ENCODE measurements at regions not wholly inside any gene's neighbourhood (a gene's known extent, or its start where the extent isn't known, plus 50 kb on each side); places are given as distances from the start of the nearest gene placed in this dataset.

DNA sequence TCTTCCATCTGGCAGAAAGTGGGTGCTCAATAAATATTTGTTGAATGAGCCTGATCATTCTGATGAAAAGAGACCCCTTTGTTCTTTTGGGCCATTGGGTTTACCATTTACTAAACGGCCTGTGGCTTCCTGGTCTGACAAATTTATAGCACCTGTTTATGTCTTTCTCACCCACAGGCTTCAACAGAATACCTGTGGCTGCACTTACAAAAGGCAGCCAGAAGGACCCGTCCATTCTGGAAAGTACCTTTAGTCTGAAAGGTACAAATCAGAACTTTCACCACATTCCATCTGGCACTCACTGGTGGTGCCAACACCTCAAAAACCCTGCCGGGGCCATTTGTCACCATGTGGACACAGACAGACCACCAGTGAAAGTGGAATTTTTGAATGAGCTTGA, 167.5 kb downstream of the ETAA1 start:
- H3K4me1 Mint-ChIP-seq (ENCODE audit: low read depth, unreplicated experiment) = peaks cover 5% of the 10 kb centered on the region
- H3K9me3 Mint-ChIP-seq (ENCODE audit: unreplicated experiment) = peaks cover 9% of the 10 kb centered on the region
- Histone ChIP-seq H3K36me3 (ENCODE audit: control insufficient read depth, insufficient read depth, low read length) (no peaks in the 10 kb centered on the region), H3K9me3 (no peaks in the 10 kb centered on the region), H3K4me3 (ENCODE audit: low read depth, low read length) (no peak overlapping the region), H3K4me1 (0 out of 2 replicates have a peak, but pooled peaks cover 3% of the 10 kb centered on the region), H3K27me3 (replicated peaks; ENCODE audit: control insufficient read depth, insufficient read depth, low read length) (no peaks in the 10 kb centered on the region)
- H3K27ac Mint-ChIP-seq (ENCODE audit: unreplicated experiment) = no peak overlapping the region
- ChIA-PET POLR2A (no interaction called here), CTCF (no interaction called here)
- BruUV-seq (replicated peaks) = no TSS peak
- no peak overlapping the region for H3K4me3 Mint-ChIP-seq (ENCODE audit: unreplicated experiment)
- DNase-seq = no peak
- H3K27me3 Mint-ChIP-seq (ENCODE audit: insufficient read depth, unreplicated experiment) = peaks cover 3% of the 10 kb centered on the region
- no peaks in the 10 kb centered on the region for H3K36me3 Mint-ChIP-seq (ENCODE audit: insufficient read depth, unreplicated experiment)
- TF ChIP-seq, protein P1, sequence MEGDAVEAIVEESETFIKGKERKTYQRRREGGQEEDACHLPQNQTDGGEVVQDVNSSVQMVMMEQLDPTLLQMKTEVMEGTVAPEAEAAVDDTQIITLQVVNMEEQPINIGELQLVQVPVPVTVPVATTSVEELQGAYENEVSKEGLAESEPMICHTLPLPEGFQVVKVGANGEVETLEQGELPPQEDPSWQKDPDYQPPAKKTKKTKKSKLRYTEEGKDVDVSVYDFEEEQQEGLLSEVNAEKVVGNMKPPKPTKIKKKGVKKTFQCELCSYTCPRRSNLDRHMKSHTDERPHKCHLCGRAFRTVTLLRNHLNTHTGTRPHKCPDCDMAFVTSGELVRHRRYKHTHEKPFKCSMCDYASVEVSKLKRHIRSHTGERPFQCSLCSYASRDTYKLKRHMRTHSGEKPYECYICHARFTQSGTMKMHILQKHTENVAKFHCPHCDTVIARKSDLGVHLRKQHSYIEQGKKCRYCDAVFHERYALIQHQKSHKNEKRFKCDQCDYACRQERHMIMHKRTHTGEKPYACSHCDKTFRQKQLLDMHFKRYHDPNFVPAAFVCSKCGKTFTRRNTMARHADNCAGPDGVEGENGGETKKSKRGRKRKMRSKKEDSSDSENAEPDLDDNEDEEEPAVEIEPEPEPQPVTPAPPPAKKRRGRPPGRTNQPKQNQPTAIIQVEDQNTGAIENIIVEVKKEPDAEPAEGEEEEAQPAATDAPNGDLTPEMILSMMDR (IDR thresholded peaks at IDR 0.05; ENCODE audit: insufficient read depth in 1 of 2, low read depth in 1 of 2, low read length in 1 of 2, severe bottlenecking in 1 of 2, unreplicated experiment in 1 of 2) = no peak
- intact Hi-C loops (cut with micrococcal nuclease; ENCODE audit: unreplicated experiment) = no loop called here

DNA sequence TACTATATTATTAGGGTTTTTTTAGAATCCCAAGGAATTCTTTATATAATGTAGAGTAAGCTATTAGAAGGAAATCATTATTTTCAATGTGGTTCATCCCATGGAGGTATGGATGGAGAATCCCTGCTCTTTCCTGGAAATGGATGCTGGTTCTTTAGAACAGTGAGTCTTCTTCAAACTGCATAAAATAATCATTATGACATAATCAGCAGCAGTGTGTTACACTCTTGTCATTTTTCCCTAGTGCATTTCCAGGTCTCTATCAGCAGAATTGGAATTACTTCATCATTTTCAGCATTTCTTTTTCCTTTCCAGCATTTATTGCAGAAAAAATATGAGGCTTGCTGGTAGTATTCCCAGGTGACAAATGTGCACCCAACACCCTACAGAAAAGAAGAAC, 168.1 kb downstream of the ETAA1 start:
- no peak overlapping the region for H3K4me3 ChIP-seq (ENCODE audit: low read depth, low read length)
- ChIA-PET CTCF (no interaction called here), POLR2A (no interaction called here)
- peaks cover 5% of the 10 kb centered on the region for H3K4me1 Mint-ChIP-seq (ENCODE audit: low read depth, unreplicated experiment)
- intact Hi-C loops (cut with micrococcal nuclease; ENCODE audit: unreplicated experiment) = no loop called here
- H3K4me3 Mint-ChIP-seq (ENCODE audit: unreplicated experiment) = no peak overlapping the region
- H3K4me1 ChIP-seq = 0 out of 2 replicates have a peak, but pooled peaks cover 3% of the 10 kb centered on the region
- no peaks in the 10 kb centered on the region for H3K36me3 Mint-ChIP-seq (ENCODE audit: insufficient read depth, unreplicated experiment)
- H3K27me3 Mint-ChIP-seq (ENCODE audit: insufficient read depth, unreplicated experiment) = peaks cover 3% of the 10 kb centered on the region
- H3K9me3 ChIP-seq = no peaks in the 10 kb centered on the region
- no TSS peak for BruUV-seq (replicated peaks)
- H3K9me3 Mint-ChIP-seq (ENCODE audit: unreplicated experiment) = peaks cover 9% of the 10 kb centered on the region
- no peak for DNase-seq
- H3K36me3 ChIP-seq (ENCODE audit: control insufficient read depth, insufficient read depth, low read length) = no peaks in the 10 kb centered on the region
- TF ChIP-seq, protein P1 (IDR thresholded peaks at IDR 0.05; ENCODE audit: insufficient read depth in 1 of 2, low read depth in 1 of 2, low read length in 1 of 2, severe bottlenecking in 1 of 2, unreplicated experiment in 1 of 2) = no peak
- no peaks in the 10 kb centered on the region for H3K27me3 ChIP-seq (replicated peaks; ENCODE audit: control insufficient read depth, insufficient read depth, low read length)
- H3K27ac Mint-ChIP-seq (ENCODE audit: unreplicated experiment) = no peak overlapping the region

DNA sequence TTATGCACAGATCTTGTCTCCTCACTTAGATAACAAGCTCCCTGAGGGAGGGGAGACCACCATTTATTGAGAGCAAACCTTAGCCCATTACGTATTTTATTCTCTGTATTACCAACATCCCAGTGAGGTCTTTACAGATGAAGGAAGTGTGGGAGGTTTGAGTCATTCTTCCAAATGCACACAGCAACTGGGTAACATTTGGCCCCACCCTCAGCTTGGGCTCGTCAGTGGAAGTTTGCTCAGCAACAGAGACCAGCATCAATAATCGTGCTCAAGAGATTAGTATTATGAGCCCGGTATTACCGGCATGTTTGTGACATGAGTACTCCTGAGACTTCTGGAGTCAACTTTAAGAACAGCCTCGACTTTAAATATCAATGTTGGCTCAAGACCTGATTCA, 168.6 kb downstream of the ETAA1 start:
- Histone ChIP-seq H3K9me3 (no peaks in the 10 kb centered on the region), H3K4me3 (ENCODE audit: low read depth, low read length) (no peak overlapping the region), H3K4me1 (0 out of 2 replicates have a peak, but pooled peaks cover 3% of the 10 kb centered on the region), H3K27me3 (replicated peaks; ENCODE audit: control insufficient read depth, insufficient read depth, low read length) (no peaks in the 10 kb centered on the region), H3K36me3 (ENCODE audit: control insufficient read depth, insufficient read depth, low read length) (no peaks in the 10 kb centered on the region)
- H3K9me3 Mint-ChIP-seq (ENCODE audit: unreplicated experiment) = peaks cover 9% of the 10 kb centered on the region
- intact Hi-C loops (cut with micrococcal nuclease; ENCODE audit: unreplicated experiment) = no loop called here
- CTCF ChIA-PET = no interaction called here
- DNase-seq = no peak
- H3K4me1 Mint-ChIP-seq (ENCODE audit: low read depth, unreplicated experiment) = peaks cover 5% of the 10 kb centered on the region
- BruUV-seq (replicated peaks) = no TSS peak
- H3K4me3 Mint-ChIP-seq (ENCODE audit: unreplicated experiment) = no peak overlapping the region
- no peaks in the 10 kb centered on the region for H3K36me3 Mint-ChIP-seq (ENCODE audit: insufficient read depth, unreplicated experiment)
- H3K27me3 Mint-ChIP-seq (ENCODE audit: insufficient read depth, unreplicated experiment) = peaks cover 3% of the 10 kb centered on the region
- no peak overlapping the region for H3K27ac Mint-ChIP-seq (ENCODE audit: unreplicated experiment)
- TF ChIP-seq, protein P1 (IDR thresholded peaks at IDR 0.05; ENCODE audit: insufficient read depth in 1 of 2, low read depth in 1 of 2, low read length in 1 of 2, severe bottlenecking in 1 of 2, unreplicated experiment in 1 of 2) = no peak
- POLR2A ChIA-PET = no interaction called here
